ENCODE measurements at regions not wholly inside any gene's neighbourhood (a gene's known extent, or its start where the extent isn't known, plus 50 kb on each side); places are given as distances from the start of the nearest gene placed in this dataset.

DNA sequence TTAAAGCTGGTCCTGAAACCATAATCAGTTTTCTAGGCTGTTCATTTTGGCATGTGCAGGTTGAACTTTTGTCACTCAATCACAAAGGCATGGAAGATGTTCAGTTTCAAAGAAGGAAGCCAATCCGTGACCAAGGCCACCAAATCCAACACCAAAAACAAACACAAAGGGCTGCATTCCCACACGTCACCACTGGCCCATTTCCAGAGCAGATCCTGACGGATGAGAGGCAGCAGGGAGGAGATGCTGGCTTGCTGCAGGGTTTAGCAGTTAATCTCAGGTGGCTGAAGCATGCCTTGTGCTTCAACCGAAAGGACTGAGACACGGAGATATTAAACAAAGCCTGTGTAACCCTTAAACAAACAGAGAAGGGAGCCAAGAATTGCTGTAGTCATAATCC, 191.9 kb upstream of the CTAGE1 start:
- TF ChIP-seq, protein P1, sequence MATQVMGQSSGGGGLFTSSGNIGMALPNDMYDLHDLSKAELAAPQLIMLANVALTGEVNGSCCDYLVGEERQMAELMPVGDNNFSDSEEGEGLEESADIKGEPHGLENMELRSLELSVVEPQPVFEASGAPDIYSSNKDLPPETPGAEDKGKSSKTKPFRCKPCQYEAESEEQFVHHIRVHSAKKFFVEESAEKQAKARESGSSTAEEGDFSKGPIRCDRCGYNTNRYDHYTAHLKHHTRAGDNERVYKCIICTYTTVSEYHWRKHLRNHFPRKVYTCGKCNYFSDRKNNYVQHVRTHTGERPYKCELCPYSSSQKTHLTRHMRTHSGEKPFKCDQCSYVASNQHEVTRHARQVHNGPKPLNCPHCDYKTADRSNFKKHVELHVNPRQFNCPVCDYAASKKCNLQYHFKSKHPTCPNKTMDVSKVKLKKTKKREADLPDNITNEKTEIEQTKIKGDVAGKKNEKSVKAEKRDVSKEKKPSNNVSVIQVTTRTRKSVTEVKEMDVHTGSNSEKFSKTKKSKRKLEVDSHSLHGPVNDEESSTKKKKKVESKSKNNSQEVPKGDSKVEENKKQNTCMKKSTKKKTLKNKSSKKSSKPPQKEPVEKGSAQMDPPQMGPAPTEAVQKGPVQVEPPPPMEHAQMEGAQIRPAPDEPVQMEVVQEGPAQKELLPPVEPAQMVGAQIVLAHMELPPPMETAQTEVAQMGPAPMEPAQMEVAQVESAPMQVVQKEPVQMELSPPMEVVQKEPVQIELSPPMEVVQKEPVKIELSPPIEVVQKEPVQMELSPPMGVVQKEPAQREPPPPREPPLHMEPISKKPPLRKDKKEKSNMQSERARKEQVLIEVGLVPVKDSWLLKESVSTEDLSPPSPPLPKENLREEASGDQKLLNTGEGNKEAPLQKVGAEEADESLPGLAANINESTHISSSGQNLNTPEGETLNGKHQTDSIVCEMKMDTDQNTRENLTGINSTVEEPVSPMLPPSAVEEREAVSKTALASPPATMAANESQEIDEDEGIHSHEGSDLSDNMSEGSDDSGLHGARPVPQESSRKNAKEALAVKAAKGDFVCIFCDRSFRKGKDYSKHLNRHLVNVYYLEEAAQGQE (IDR thresholded peaks at IDR 0.05; ENCODE audit: insufficient read depth in 1 of 2, low read depth in 2 of 2, low read length in 2 of 2), result no peak
- TF ChIP-seq FOXP2 (optimal IDR thresholded peaks at IDR 0.05; ENCODE audit: borderline replicate concordance, extremely low read depth, extremely low read length, insufficient read depth) (no peak), SIN3A (IDR thresholded peaks at IDR 0.05; ENCODE audit: borderline replicate concordance, insufficient read depth, low read length) (no peak), TAF1 (IDR thresholded peaks at IDR 0.05; ENCODE audit: borderline replicate concordance, insufficient read depth, low read length) (no peak), POLR2AphosphoS5 (IDR thresholded peaks at IDR 0.05; ENCODE audit: low read depth, low read length) (no peak)

DNA sequence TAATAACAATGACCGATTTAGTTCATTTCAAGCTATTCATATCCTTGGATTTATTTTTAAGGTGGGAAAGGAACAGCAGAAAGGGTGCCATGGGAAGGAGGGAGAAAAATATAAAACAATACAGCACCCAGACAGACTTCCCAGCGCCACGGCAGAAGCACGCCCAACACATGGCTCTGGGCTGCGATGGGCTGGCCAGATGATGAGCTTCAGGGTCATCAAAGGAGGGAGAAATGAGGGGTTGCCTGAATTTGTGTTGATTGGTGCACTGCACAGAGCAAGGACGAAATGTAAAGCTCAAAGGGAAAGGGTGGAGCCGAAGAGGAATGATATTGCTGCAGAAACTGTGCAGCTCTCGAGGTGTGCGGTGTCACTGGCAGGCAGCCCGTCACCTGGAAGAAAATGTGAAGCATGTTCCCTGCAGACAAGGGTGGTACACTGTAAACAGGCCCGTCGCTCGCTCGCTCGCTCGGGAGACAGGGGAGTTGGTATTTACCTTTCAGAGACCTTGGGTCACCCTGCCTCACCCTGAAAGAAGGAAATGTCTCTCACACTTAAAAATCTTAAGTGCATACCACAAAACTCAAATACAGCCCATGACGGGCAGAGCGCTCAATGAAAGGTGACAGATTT, 195.5 kb upstream of the CTAGE1 start:
- TF ChIP-seq POLR2AphosphoS5 (IDR thresholded peaks at IDR 0.05; ENCODE audit: low read depth, low read length), result no peak
- no peak for TF ChIP-seq FOXP2 (optimal IDR thresholded peaks at IDR 0.05; ENCODE audit: borderline replicate concordance, extremely low read depth, extremely low read length, insufficient read depth)
- no peak for TF ChIP-seq SIN3A (IDR thresholded peaks at IDR 0.05; ENCODE audit: borderline replicate concordance, insufficient read depth, low read length)
- TF ChIP-seq, protein P1 (IDR thresholded peaks at IDR 0.05; ENCODE audit: insufficient read depth in 1 of 2, low read depth in 2 of 2, low read length in 2 of 2), result no peak
- no peak for TF ChIP-seq TAF1 (IDR thresholded peaks at IDR 0.05; ENCODE audit: borderline replicate concordance, insufficient read depth, low read length)

DNA sequence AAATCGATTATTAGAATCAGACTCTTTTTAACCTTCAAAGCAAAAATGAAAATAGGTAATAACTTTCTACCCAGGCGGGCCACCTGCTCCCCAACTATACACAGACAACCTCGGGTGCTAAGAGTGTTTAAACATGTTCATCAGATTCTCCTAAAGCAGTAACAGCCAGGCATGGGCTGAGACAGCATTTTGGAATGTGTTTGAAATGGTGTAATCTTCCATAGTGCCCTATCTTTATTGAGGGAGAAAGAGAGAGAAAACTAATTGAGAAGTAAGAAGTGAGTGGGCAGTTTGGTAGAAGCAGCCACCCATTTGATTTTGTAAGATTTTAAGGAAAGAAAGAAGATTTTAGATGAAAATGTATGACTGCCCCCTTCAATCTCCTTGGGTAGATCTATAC, 196.1 kb upstream of the CTAGE1 start:
- no peak for TF ChIP-seq FOXP2 (optimal IDR thresholded peaks at IDR 0.05; ENCODE audit: borderline replicate concordance, extremely low read depth, extremely low read length, insufficient read depth)
- no peak for TF ChIP-seq SIN3A (IDR thresholded peaks at IDR 0.05; ENCODE audit: borderline replicate concordance, insufficient read depth, low read length)

DNA sequence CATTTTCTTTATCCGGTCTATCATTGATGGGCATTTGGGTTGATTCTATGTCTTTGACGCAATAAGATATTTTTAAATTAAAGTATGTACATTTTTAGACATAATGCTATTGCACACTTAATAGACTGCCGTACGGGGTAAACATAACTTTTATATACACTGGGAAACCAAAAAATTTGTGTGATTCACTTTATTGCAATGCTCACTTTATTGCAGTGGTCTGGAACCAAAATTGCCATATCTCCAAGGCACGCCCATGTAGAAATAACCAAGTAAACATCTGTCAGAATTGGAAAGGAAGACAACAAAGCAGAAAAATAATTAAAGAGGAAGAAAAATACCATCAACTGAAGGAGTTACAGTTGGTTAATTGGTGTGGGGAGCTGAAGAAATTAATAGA, 205.8 kb upstream of the CTAGE1 start:
- TF ChIP-seq POLR2AphosphoS5 (IDR thresholded peaks at IDR 0.05; ENCODE audit: low read depth, low read length) (no peak), TAF1 (IDR thresholded peaks at IDR 0.05; ENCODE audit: borderline replicate concordance, insufficient read depth, low read length) (no peak), SIN3A (IDR thresholded peaks at IDR 0.05; ENCODE audit: borderline replicate concordance, insufficient read depth, low read length) (no peak)
- TF ChIP-seq, protein P1 (IDR thresholded peaks at IDR 0.05; ENCODE audit: insufficient read depth in 1 of 2, low read depth in 2 of 2, low read length in 2 of 2), result no peak

DNA sequence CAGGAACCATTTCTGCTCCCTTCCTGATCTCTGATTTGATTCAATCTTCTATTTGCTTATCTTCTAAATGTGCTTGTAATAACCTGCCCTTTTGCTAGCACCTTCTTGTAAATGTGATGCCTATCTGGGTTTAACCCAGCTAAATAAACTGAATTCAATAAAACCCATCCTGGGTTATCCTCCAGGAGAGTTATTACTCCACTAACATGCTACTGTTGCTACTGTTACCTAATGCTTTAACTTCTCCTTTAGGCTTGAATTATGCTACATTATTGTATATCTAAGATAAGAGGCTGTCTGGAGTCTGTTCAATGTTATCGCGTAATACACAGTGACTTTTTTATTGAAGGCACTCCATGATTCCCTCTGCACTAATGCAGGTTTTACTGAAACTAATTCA, 206.5 kb upstream of the CTAGE1 start:
- TF ChIP-seq FOXP2 (optimal IDR thresholded peaks at IDR 0.05; ENCODE audit: borderline replicate concordance, extremely low read depth, extremely low read length, insufficient read depth), result no peak
- TF ChIP-seq POLR2AphosphoS5 (IDR thresholded peaks at IDR 0.05; ENCODE audit: low read depth, low read length), result no peak
- TF ChIP-seq, protein P1 (IDR thresholded peaks at IDR 0.05; ENCODE audit: insufficient read depth in 1 of 2, low read depth in 2 of 2, low read length in 2 of 2), result no peak
- no peak for TF ChIP-seq TAF1 (IDR thresholded peaks at IDR 0.05; ENCODE audit: borderline replicate concordance, insufficient read depth, low read length)
- no peak for TF ChIP-seq SIN3A (IDR thresholded peaks at IDR 0.05; ENCODE audit: borderline replicate concordance, insufficient read depth, low read length)
